GM19438 (cell line): ENCODE measurements at regions not wholly inside any gene's neighbourhood (a gene's known extent, or its start where the extent isn't known, plus 50 kb on each side); places are given as distances from the start of the nearest gene placed in this dataset.
"Not testable (repeated sequence)": the region's sequence is repeated elsewhere in the genome, so short reads cannot be mapped to it uniquely, and the experiment has no call there.

Experiments used
- ATAC-seq: cut with Tn5 transposase; IDR thresholded peaks from one replicate; pipeline ENCODE4 v1.9.1; 2021; ENCODE audit warnings: low read depth; ENCODE audit not compliant: unreplicated experiment

DNA sequence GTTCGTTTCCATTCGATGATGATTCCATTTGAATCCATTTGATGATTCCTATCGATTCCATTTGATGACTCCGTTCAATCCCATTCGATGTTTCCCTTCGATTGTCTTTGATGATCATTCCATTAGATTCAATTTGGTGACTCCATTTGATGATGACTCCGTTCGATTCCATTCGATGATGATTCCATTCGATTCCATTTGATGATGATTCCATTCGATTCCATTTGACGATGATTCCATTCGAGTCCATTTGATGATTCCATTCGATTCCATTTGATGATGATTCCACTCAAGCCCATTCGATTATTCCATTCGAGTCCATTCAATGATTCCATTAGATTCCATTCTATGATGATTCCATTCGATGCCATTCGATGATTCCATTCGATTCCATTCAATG, 2730.6 kb downstream of the RPIA start:
- not testable (repeated sequence) for ATAC-seq

DNA sequence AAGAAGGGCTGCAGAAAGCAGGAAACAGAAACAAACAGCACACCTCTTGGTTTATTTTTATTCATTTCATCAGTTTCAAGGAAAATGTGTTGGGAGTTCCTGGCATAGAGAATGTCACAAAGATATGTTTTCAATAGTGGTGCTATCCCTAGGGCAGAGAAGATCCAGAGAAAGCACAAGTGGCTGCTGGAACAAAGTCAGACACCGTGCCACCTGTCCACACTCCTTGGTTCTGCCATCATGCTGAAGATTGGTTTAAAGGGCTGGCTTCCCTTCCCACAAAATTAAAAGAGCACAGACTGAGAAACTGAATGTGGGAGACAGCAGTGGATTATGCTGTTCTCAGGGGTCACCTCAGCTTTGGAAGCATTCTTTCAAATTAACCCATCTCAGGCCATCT, 2735.7 kb downstream of the RPIA start:
- ATAC-seq, result not testable (repeated sequence)

DNA sequence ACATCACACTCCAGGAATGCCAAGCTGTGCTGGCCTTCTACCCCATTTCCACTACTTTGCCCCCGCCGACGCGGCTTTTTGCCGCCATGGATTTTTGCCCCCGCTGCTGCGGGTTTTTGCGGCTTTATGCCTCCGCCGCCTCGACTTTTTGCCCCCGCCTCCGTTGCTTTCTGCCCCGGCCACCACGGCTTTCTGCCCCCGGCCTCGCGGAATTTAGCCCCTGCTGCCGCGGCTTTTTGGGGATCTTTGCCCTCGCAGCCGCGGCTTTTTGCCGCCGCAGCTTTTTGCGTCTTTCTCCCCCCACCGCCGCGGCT, 2750.4 kb downstream of the RPIA start:
- not testable (repeated sequence) for ATAC-seq

DNA sequence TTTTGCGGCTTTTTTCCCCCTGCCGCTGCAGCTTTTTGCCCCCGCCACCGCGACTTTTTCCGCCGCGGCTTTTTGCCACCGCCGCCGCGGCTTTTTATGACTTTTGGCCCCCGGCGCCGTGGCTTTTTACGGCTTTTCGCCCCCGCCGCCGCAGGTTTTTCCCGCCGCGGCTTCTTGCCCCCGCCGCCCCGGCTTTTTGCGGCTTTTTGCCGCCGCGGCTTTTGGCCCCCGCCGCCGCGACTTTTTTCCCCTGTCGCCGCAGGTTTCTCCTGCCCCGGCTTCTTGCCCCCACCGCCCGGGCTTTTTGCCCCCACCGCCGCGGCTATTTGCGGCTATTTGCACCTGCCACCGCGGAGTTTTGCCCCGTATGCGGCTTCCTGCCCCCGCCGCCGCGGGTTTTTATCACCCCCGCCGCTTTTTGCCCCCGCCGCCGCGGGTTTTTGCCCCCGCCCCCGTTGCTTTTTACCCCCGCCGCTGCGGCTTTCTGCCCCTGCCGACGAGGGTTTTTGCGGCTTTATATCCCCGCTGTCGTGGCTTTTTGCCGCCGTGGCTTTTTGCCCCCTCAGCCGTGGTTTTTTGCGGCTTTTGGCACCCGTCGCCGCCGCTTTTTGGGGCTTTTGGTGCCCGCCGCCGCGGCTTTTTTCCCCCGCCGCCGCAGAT, 2750.9 kb downstream of the RPIA start:
- ATAC-seq, result no peak

DNA sequence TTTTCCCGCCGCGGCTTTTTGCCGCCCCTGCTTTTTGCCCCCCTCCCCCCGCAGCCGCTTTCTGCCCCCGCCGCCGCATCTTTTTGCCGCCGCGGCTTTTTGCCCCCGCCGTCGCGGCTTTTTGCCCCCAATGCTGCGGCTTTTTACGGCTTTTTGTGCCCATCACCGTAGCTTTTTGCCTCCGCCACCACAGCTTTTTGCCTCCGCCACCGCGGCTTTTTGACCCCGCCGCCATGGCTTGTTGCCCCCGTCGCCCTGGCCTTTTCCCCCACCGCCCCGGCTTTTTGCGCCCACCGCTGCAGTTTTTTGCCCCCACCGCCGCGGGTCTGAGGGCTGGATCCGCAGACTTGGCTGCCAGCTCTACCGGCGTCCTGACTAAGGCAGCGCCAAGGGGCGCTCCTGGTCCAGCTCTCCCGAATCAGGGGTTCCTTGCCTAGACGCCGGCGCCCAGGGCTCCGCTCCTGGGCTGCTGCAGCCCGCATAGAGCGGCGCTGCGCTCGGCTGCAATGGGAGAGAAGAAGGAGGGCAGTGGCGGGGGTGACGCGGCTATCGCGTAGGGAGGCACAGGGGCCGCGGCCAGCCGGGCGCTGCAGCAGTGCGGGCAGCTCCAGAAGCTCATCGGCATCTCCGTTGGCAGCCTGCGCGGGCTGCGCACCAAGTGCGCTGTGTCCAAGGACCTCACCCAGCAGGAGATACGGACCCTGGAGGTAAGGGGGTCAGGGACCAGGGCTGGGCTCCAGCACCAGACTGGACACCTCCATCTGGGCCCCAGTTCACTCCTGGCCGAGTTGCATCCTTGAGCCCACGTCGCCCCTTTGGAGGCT, 2751.6 kb downstream of the RPIA start:
- not testable (repeated sequence) for ATAC-seq

DNA sequence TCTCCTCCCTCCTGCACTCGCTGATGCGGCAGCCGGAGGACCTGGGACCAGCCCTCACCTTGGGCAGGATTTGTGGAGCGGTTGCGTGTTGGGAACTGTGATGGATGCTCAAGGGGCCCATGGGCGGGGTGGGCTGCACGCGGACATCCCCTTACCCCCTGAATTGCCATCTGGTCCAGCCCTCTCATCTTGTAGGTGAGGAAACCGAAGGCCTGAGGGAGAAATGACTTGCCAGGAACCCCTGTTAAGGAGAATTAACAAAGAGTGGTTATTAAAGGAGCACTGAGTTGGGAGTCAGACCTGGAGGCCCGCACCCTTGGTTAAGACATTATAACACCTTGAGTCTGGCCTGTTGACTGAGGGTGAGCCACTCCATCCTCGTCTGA, 2752.2 kb downstream of the RPIA start:
- ATAC-seq, result not testable (repeated sequence)

DNA sequence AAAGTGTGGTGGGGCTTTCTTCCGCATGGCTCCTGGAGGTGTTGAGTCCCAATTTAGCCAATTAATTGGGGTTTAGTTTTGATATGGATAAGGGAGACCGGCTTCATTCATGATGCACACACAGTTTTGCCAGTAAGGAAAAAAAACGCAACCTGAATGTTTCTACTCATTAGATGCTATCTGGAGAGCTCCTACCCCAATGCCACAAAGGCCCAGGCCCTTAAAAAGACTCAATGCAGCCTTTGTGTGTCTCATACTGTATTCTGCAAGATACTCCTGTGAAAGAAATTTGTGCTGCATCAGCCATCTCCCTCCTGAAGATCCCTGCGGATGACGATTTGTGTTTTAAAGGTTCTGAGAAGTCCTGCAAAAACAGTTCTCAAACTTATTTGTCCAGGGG, 2754.2 kb downstream of the RPIA start:
- ATAC-seq, result not testable (repeated sequence)

DNA sequence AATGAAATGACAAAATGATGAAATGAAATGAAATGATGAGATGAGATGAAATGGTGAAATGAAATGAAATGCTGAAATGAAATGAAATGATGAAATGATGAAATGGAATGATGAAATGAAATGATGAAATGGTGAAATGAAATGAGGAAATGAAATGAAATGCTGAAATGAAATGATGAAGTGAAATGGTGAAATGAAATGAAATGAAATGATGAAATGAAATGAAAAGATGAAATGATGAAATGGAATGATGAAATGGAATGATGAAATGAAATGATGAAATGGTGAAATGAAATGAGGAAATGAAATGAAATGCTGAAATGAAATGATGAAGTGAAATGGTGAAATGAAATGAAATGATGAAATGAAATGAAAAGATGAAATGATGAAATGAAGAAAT, 2755.0 kb downstream of the RPIA start:
- not testable (repeated sequence) for ATAC-seq

DNA sequence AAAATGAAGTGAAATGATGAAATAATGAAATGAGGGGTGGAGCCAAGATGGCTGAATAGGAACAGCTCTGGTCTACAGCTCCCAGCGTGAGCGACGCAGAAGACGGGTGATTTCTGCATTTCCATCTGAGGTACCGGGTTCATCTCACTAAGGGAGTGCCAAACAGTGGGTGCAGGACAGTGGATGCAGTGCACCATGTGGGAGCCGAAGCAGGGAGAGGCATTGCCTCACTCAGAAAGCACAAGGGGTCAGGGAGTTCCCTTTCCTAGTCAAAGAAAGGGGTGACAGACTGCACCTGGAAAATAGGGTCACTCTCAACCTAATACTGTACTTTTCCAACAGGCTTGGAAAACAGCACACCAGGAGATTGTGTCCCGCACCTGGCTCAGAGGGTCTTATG, 2755.4 kb downstream of the RPIA start:
- ATAC-seq, result not testable (repeated sequence)

DNA sequence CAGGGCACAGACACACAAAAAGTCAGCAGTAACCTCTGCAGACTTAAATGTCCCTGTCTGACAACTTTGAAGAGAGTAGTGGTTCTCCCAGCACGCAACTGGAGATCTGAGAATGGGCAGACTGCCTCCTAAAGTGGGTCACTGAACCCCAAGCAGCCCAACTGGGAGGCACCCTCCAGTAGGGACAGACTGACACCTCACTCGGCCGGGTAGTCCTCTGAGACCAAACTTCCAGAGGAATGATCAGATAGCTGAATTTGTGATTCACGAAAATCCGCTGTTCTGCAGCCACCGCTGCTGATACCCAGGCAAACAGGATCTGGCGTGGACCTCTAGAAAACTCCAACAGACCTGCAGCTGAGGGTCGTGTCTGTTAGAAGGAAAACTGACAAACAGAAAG, 2756.0 kb downstream of the RPIA start:
- not testable (repeated sequence) for ATAC-seq

DNA sequence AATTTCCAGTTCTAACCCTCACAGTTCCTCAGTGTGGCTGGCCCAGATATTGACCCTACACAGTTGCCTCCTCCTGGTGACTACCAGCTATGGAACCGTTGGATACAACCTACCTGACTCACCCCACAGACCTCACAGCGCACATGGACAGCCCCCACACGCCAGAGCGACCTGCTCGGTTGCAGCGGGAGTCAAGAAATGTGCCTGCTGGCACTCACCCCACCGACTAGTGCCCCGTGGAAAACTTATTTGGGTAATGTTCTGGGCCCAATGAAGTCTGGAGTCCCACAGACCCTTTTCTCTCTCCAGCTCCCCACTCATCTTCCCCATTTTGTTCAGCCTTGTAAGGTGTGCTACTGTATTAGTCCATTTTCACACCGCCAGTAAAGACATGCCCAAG, 2770.8 kb downstream of the RPIA start:
- ATAC-seq, result not testable (repeated sequence)

DNA sequence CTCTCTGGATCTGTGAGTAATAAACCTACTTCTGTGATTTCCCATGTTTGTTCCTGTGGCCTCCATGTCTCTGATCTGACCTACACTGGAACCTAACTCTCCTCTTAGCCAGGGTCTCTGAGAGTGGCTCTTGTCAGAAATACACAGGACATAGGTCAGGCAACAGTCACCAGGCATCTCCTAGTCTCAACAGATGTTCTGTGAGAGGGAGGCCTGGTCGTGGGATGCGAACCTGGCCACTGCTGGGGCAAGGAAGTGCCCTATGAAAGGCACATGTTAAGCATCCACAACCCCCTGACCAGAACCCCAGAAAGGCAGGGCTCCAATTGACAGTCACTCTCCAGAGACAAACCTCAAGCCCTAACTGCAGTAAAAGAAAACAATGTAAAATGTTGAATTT, 2771.5 kb downstream of the RPIA start:
- not testable (repeated sequence) for ATAC-seq

DNA sequence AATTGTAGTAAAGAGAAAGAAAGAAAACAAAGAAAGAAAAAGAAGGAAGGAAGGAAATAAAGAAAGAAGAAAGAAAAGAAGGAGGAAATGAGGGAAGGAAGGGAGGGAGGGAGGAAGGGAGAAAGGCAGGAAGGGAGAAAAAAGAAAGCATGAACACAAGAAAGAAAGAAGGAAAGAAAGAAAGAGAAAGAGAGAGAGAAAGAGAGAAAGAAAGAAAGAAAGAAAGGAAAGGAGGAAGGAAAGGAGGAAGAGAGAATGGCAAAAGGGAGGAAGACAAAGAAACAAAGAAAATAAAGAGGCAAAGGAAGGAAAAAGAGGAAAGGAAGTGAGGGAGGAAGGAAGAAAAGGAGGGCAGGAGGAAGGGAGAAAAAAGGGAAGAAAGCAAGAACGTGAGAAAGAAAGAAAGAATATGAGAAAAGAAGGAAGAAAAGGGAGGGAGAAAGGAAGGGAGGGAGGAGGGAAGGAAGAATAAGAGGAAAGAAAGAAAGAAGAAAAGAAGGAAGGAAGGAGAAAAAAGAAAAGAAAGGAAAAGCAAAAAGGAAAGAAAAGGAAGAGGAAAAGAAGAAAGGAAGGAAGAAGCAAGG, 2775.4 kb downstream of the RPIA start:
- ATAC-seq, result not testable (repeated sequence)

DNA sequence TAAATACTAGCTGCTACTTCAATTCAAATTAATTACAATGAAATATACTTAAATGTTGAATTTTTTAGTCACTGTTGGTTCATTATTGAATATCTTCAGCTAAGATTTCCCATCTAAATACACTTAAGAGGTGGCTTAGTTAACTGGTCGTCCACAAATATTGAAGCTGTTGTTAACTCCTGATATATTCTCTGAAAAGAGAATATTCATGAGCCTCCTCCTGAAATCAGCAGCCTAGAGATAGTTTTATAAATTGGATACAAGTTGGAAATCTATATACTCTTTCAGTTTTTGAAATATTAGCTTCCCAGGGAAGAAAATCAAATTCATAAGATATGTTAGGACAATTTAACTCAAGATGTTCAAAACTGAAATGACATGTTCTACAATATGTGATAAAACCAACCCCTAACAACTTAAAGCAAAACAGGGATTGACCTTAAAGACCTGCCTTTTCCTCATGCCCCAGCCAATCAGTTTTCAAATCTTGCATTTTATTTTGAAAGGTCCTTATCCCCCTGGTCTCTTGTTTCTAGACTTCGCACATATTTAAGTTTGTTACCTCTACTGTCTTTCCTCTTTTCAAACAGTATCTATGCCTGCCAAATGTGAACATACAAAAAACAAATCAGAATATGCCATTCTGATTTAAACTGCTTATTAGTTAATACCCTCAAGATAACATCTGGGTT, 2784.9 kb downstream of the RPIA start:
- ATAC-seq, result not testable (repeated sequence)

DNA sequence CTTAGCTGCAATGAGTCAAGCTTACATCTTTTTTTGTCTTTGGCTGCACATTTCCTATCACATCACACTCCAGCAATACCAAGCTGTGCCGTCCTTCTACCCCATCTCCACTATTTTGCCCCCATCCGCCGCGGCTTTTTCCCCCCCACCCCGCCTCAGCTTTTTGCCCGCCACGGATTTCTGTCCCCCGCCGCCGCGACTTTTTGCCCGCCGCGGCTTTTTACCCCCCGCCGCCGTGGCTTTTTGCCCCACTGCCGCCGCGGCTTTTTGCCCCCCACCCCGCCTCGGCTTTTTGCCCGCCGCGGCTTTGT, 2785.4 kb downstream of the RPIA start:
- not testable (repeated sequence) for ATAC-seq

DNA sequence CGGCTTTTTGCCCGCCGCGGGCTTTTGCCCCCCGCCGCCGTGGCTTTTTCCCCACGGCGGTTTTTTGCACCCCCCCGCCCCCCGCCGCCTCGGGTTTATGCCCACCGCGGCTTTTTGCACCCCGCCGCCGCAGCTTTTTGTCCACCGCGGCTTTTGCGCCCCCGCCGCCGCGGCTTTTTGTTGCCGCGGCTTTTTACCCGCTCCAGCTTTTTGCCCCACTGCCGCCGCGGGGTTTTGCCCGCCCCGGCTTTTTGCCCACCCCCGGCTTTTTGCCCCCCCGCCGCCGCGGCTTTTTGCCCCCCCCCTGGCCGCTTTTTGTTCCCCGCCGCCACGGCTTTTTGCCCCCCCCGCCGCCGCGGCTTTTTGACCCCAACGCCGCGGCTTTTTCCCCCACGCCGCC, 2785.8 kb downstream of the RPIA start:
- ATAC-seq, result not testable (repeated sequence)

DNA sequence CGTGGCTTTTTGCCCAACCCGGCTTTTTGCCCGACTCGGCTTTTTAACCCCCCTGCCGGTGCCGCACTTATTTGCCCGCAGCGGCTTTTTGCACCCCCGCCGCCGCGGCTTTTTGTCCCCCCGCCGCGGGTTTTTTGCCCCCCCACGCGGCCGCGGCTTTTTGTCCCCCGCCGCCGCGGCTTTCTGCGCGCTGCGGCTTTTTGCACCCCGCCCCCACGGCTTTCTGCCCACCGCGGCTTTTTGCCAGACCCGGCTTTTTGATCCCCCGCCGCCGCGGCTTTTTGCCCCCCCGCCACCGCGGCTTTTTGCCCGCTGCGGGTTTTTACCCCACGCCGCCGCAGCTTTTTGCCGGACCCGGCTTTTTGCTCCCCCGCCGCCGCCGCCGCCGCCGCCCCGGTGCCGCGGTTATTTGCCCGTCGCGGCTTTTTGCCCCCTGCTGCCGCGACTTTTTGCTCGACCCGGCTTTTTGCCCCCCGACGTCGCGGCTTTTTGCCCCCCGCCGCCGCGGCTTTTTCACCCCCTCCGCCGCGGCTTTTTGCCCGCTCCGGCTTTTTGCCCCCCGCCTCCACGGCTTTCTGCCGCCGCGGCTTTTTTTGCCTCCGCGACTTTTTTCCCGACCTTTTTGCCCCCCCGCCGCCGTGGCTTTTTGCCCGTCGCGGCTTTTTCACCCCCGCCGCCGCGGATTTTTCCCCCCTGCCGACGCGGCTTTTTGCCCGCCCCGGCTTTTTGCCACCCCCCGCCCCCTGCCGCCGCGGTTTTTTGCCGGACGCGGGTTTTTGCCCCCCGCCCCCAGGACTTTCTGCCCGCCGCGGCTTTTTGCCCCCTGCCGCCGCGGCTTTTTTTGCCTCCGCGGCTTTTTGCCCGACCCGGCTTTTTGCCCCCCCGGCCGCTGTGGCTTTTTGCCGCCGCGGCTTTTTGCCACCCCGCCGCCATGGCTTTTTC, 2786.5 kb downstream of the RPIA start:
- ATAC-seq, result no peak

DNA sequence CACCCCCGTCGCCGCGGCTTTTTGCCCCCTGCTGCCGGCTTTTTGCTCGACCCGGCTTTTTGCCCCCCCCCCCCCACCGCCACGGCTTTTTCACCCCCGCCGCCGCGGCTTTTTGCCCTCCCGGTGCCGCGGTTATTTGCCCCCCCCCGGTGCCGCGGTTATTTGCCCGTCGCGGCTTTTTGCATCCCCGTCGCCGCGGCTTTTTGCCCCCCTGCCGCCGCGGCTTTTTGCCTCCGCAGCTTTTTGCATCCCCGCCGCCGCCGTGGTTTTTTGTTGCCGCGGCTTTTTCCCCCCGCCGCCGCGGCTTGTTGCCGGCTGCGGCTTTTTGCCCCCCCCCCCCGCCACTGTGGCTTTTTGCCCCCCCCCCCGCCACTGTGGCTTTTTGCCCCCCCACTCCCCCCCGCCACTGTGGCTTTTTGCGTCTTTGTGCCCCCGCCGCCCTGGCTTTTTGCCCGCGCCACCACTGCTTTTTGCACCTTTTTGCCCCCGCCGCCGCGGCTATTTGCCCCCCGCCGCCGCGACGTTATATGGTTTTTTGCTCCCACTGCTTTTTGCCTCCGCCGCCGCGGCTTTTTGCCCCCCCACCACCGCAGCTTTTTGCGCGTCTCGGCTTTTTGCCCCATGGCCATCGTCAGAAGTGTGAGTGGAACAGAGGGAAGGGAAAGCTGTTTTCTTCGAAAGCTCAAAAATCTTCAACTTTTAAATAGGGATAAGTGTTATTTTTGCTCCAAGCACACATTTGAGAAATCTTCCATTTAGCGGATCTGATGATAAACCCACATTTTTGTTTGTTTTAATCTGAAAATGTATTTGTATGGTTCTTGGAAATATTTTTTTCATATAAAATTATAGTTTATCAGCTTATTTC, 2787.6 kb downstream of the RPIA start:
- not testable (repeated sequence) for ATAC-seq

DNA sequence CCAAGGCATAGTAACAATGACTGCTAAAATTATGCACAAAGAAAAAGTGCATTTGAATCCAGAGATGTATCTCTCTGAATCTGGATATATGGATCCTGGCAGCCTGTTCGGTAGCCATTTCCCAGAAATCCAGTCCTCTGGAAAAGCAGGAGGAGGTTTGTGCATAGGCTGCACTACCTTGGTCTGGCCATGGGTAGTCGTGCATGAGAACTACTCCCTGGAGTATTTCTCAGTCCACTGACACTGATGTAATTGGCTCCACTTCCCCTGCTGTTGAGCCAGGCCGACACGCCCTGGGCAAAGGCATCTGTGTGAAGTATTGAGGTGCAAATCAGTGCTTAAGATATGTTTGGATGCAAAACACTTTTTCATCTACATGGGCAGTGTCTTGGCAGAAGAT, 2793.8 kb downstream of the RPIA start:
- not testable (repeated sequence) for ATAC-seq
